Esophagus muscularis mucosa (tissue), 3 donors: ENCODE measurements at regions not wholly inside any gene's neighbourhood (a gene's known extent, or its start where the extent isn't known, plus 50 kb on each side); places are given as distances from the start of the nearest gene placed in this dataset.
"Not testable (repeated sequence)": the region's sequence is repeated elsewhere in the genome, so short reads cannot be mapped to it uniquely, and the experiment has no call there.

Source experiments
- POLR2A ChIP-seq: fragments of 450-650 bp; IDR thresholded peaks from one replicate; pipeline ENCODE4 v1.6.1; 2017; ENCODE audit warnings: antibody characterized with exemption, moderate library complexity, mild to moderate bottlenecking, low read depth
- POLR2AphosphoS5 ChIP-seq, 2 donors: sonication (generic); formaldehyde crosslinking; IDR thresholded peaks; one replicate each; pipeline ENCODE4 v1.6.1; 2017; ENCODE audit warnings: antibody characterized with exemption in 2 of 2
- TF ChIP-seq, protein P1 (sequence below), 3 experiments: fragments of 200-600 bp in 2 of 3; fragments of 450-650 bp in 1 of 3; sonication (generic) in 2 of 3; IDR thresholded peaks; one replicate each; pipeline ENCODE4 v1.5.1; 2017 to 2019; ENCODE audit warnings: antibody characterized with exemption in 3 of 3, mild to moderate bottlenecking in 2 of 3, moderate library complexity in 1 of 3

GRCh38 chrX:10469-11458 lies 270.4 kb upstream of the PLCXD1 start:
- TF ChIP-seq, protein P1, sequence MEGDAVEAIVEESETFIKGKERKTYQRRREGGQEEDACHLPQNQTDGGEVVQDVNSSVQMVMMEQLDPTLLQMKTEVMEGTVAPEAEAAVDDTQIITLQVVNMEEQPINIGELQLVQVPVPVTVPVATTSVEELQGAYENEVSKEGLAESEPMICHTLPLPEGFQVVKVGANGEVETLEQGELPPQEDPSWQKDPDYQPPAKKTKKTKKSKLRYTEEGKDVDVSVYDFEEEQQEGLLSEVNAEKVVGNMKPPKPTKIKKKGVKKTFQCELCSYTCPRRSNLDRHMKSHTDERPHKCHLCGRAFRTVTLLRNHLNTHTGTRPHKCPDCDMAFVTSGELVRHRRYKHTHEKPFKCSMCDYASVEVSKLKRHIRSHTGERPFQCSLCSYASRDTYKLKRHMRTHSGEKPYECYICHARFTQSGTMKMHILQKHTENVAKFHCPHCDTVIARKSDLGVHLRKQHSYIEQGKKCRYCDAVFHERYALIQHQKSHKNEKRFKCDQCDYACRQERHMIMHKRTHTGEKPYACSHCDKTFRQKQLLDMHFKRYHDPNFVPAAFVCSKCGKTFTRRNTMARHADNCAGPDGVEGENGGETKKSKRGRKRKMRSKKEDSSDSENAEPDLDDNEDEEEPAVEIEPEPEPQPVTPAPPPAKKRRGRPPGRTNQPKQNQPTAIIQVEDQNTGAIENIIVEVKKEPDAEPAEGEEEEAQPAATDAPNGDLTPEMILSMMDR (IDR thresholded peaks at IDR 0.05): not testable (repeated sequence)
- not testable (repeated sequence) for TF ChIP-seq POLR2A; POLR2AphosphoS5 (IDR thresholded peaks at IDR 0.05)
